K562 (cell line): ENCODE measurements at regions not wholly inside any gene's neighbourhood (a gene's known extent, or its start where the extent isn't known, plus 50 kb on each side); places are given as distances from the start of the nearest gene placed in this dataset.

ENCODE experiments used
- ATAC-seq: fragments of 200-7000 bp; cut with Tn5 transposase; 3 replicates; pipeline ENCODE4 v1.9.1; 2020; ENCODE audit warnings: moderate library complexity
- BruUV-seq: library from RNA; stranded (reverse); fragments of 400-500 nt; replicated peaks from 2 replicates; lab custom pipeline; 2021; lab: Mats Ljungman, UMichigan
- CTCF ChIA-PET: fragments of 300-600 bp; formaldehyde crosslinking; extraction: SDS; loops from one replicate; lab custom pipeline; 2021; ENCODE audit warnings: low intra/inter-chr PET ratio; lab: Yijun Ruan, JAX
- POLR2A ChIA-PET: fragments of 300-600, 350-650 bp; sonication (Branson Sonifier 250); formaldehyde crosslinking; extraction: SDS; loops from one replicate; lab custom pipeline; 2021; ENCODE audit warnings: antibody characterized with exemption, inconsistent platforms; lab: Yijun Ruan, JAX
- DNase-seq, 4 experiments: peaks; one replicate each; pipeline versions ENCODE4 v3.0.0 to v3.0.0-alpha.2; 2011 to 2018; ENCODE audit warnings: low spot score in 3 of 4, mixed read lengths in 3 of 4; ENCODE audit errors: extremely low read depth in 1 of 4
- FAIRE-seq: peaks from 2 replicates; lab custom pipeline; 2011; peaks lifted over from hg19 to GRCh38; lab: Jason Lieb, UNC
- H2AFZ ChIP-seq: 2 replicates; pipeline ENCODE4 v1.6.0; 2011; ENCODE audit warnings: low read depth, low read length, control low read depth, inconsistent platforms
- H3K27ac ChIP-seq: fragments of 200-600 bp; 3 replicates; pipeline ENCODE4 v1.8.0; 2011; ENCODE audit warnings: low read depth, mild to moderate bottlenecking, control low read depth, inconsistent platforms, low read length, moderate library complexity, mixed read lengths; ENCODE audit errors: extremely low read depth
- H3K27me3 ChIP-seq, 2 experiments: fragments of 300-600 bp in 1 of 2; 2 replicates in 1 of 2; 3 replicates in 1 of 2; pipeline versions ENCODE4 v1.6.0 to v1.8.0; 2011; ENCODE audit warnings: inconsistent platforms in 2 of 2, low read length in 2 of 2, mild to moderate bottlenecking in 1 of 2, mixed read lengths in 1 of 2, moderate library complexity in 1 of 2; ENCODE audit not compliant: control insufficient read depth in 2 of 2, insufficient read depth in 2 of 2
- H3K36me3 ChIP-seq: fragments of 300-600 bp; 3 replicates; pipeline ENCODE4 v1.8.0; 2011; ENCODE audit warnings: mild to moderate bottlenecking, low read length, inconsistent platforms; ENCODE audit not compliant: control insufficient read depth, insufficient read depth
- H3K4me1 ChIP-seq, 2 experiments: fragments of 200-600 bp in 1 of 2; replicated peaks in 1 of 2; 2 replicates in 1 of 2; 3 replicates in 1 of 2; pipeline versions ENCODE4 v1.5.1 to v1.8.0; 2011; ENCODE audit warnings: inconsistent platforms in 2 of 2, low read length in 2 of 2, mild to moderate bottlenecking in 1 of 2, mixed read lengths in 1 of 2, moderate library complexity in 1 of 2; ENCODE audit not compliant: control insufficient read depth in 2 of 2, insufficient read depth in 2 of 2
- H3K4me2 ChIP-seq: 2 replicates; pipeline ENCODE4 v1.6.1; 2011; ENCODE audit warnings: low read length, control low read depth, inconsistent platforms, mixed read lengths; ENCODE audit not compliant: insufficient read depth
- H3K4me3 ChIP-seq: fragments of 200-600 bp; sonication (generic), shearing (Covaris generic); 2 replicates; pipeline ENCODE4 v1.5.1; 2016; ENCODE audit warnings: control low read depth, inconsistent platforms
- H3K79me2 ChIP-seq: fragments of 200-600 bp; 3 replicates; pipeline ENCODE4 v1.8.0; 2011; ENCODE audit warnings: low read length, inconsistent platforms; ENCODE audit not compliant: control insufficient read depth, insufficient read depth
- H3K9ac ChIP-seq, 2 experiments: 2 replicates each; pipeline versions ENCODE4 v1.6.0 to v1.6.1; 2011; ENCODE audit warnings: low read depth in 2 of 2, low read length in 2 of 2, control low read depth in 1 of 2, inconsistent platforms in 1 of 2, mild to moderate bottlenecking in 1 of 2, mixed read lengths in 1 of 2; ENCODE audit not compliant: insufficient read depth in 1 of 2
- H3K9me1 ChIP-seq: one replicate; pipeline ENCODE4 v1.6.0; 2011; ENCODE audit warnings: inconsistent platforms, mild to moderate bottlenecking, low read length, moderate library complexity; ENCODE audit not compliant: control insufficient read depth, insufficient read depth
- H3K9me3 ChIP-seq: replicated peaks from 2 replicates; pipeline ENCODE4 v1.5.1; 2011; ENCODE audit warnings: low read depth, low read length, inconsistent platforms; ENCODE audit not compliant: control insufficient read depth, insufficient read depth
- H4K20me1 ChIP-seq: replicated peaks from 2 replicates; pipeline ENCODE4 v1.6.1; 2011; ENCODE audit warnings: low read length, inconsistent platforms, mixed read lengths; ENCODE audit not compliant: control insufficient read depth, insufficient read depth
- ARHGAP35 ChIP-seq: fragments of 450-650 bp; IDR thresholded peaks from 2 replicates; pipeline ENCODE4 v1.6.1; 2018; ENCODE audit not compliant: partially characterized antibody
- CHD2 ChIP-seq: IDR thresholded peaks from 2 replicates; pipeline ENCODE4 v1.6.1; 2011; ENCODE audit warnings: low read depth, low read length
- GTF2A2 ChIP-seq: IDR thresholded peaks from 2 replicates; pipeline ENCODE4 v1.6.1; 2016; ENCODE audit warnings: mild to moderate bottlenecking, missing genetic modification characterization, missing compliant biosample characterization
- HDAC8 ChIP-seq: fragments of 450-650 bp; IDR thresholded peaks from 2 replicates; pipeline ENCODE4 v1.6.1; 2016; ENCODE audit warnings: mild to moderate bottlenecking, missing genetic modification characterization, moderate library complexity, missing compliant biosample characterization
- HMG20B ChIP-seq: fragments of 250-450 bp; sonication (Bioruptor Pico); IDR thresholded peaks from 2 replicates; pipeline ENCODE4 v1.5.0; 2021; ENCODE audit warnings: mild to moderate bottlenecking
- NONO ChIP-seq, 2 experiments: fragments of 200-400 bp in 1 of 2; fragments of 450-650 bp in 1 of 2; formaldehyde crosslinking in 1 of 2; IDR thresholded peaks; 2 replicates each; pipeline ENCODE4 v1.6.1; 2017; ENCODE audit warnings: low read depth in 2 of 2, mild to moderate bottlenecking in 2 of 2, moderate library complexity in 2 of 2, low read length in 1 of 2
- TAF7 ChIP-seq: fragments of 450-650 bp; IDR thresholded peaks from 2 replicates; pipeline ENCODE4 v1.6.1; 2016; ENCODE audit warnings: missing genetic modification characterization, missing compliant biosample characterization
- ZC3H11A ChIP-seq: IDR thresholded peaks from 2 replicates; pipeline ENCODE4 v1.6.1; 2012; ENCODE audit warnings: low read depth, low read length, improper control_type of control experiment
- ZFP30 ChIP-seq: fragments of 250-450 bp; sonication (Bioruptor Pico); IDR thresholded peaks from 2 replicates; pipeline ENCODE4 v1.8.0; 2022; ENCODE audit warnings: moderate library complexity, mild to moderate bottlenecking, inconsistent platforms, borderline replicate concordance
- ZNF174 ChIP-seq: fragments of 250-450 bp; sonication (Bioruptor Pico); IDR thresholded peaks from 2 replicates; pipeline ENCODE4 v1.4.0; 2020; ENCODE audit warnings: mild to moderate bottlenecking
- ZNF197 ChIP-seq: fragments of 200-800 bp; sonication (Bioruptor generic); IDR thresholded peaks from 2 replicates; pipeline ENCODE4 v1.6.1; 2016; ENCODE audit warnings: low read depth, missing genetic modification characterization, missing compliant biosample characterization
- WGBS: fragments of 100-300 bp; shearing (Covaris generic); methylation state at CpG from one replicate; pipeline ENCODE4 v1.1.6; 2016; ENCODE audit warnings: low coverage, mixed read lengths; ENCODE audit not compliant: insufficient coverage; ENCODE audit errors: missing lambda C conversion rate; 5-methylcytosine and 5-hydroxymethylcytosine counted together
- in situ Hi-C: fragments of 300-500 bp; cut with MboI; formaldehyde crosslinking; loops from 4 replicates; pipeline ENCODE4 v1.15.0; 2018; ENCODE audit warnings: inconsistent platforms, mixed read lengths
- intact Hi-C: fragments of 100-400 bp; cut with micrococcal nuclease; formaldehyde crosslinking; loops from 2 replicates; pipeline ENCODE4 v1.14.2; 2022
- TF ChIP-seq, protein P1 (sequence below): sonication (generic); IDR thresholded peaks from 2 replicates; pipeline ENCODE4 v1.6.1; 2016
- TF ChIP-seq, protein P2 (sequence below): sonication (generic); formaldehyde crosslinking; IDR thresholded peaks from 2 replicates; pipeline ENCODE4 v1.8.0; 2022; ENCODE audit warnings: mild to moderate bottlenecking, missing genetic modification reagents, borderline replicate concordance
- TF ChIP-seq, protein P3 (sequence below): fragments of 200-800 bp; sonication (Bioruptor generic); IDR thresholded peaks from 2 replicates; pipeline ENCODE4 v1.6.1; 2016; ENCODE audit warnings: missing genetic modification characterization, missing compliant biosample characterization

DNA sequence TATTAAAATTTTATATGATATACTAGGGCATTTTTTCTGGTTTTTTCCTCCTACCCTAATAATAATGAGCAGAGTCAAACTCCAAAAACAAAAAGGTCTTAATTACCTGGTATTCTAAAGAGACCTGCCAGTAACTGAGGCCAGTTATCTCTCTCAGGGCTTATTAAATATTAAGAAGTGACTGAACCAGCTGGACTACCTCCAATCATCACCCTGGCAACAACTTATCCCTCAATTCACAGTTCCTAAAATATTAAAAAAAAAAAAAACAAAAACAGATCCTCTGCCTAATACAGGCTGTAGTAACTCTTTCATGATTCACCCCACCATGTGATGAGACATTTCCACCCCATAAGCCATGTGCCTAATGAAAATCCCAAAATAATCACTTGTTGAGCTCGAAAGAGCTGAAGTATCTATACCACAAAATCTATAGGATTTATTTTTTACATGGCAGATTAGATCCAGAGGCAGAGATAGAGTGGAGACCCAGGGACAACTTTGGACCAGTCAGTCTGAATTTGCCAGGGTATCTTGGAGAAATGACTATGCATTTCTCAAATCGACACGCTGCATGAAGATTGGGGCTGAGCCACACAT lies 698.0 kb downstream of the FAT4 start:
- H4K20me1 ChIP-seq, result no peaks in the 10 kb centered on the region
- in situ Hi-C loops (no loop called here), intact Hi-C loops (no loop called here)
- H3K36me3 ChIP-seq, result no peaks in the 10 kb centered on the region
- no peak overlapping the region for H3K27ac ChIP-seq
- H3K9me3 ChIP-seq, result no peaks in the 10 kb centered on the region
- CTCF ChIA-PET, result no interaction called here
- no TSS peak for BruUV-seq
- FAIRE-seq, result no peak
- H3K4me2 ChIP-seq, result no peak overlapping the region
- H3K9me1 ChIP-seq, result no peaks in the 10 kb centered on the region
- ATAC-seq, result no peak
- no peaks in the 10 kb centered on the region for H3K4me1 ChIP-seq
- H3K79me2 ChIP-seq, result no peaks in the 10 kb centered on the region
- POLR2A ChIA-PET, result no interaction called here
- no peaks in the 10 kb centered on the region for H3K27me3 ChIP-seq
- H3K4me3 ChIP-seq, result no peak overlapping the region
- DNase-seq, result no peak
- H3K9ac ChIP-seq, result no peak overlapping the region
- H2AFZ ChIP-seq, result no peak overlapping the region
- 3% methylated on average over 3 of the region's 3 CpGs for WGBS
- TF ChIP-seq, protein P1, sequence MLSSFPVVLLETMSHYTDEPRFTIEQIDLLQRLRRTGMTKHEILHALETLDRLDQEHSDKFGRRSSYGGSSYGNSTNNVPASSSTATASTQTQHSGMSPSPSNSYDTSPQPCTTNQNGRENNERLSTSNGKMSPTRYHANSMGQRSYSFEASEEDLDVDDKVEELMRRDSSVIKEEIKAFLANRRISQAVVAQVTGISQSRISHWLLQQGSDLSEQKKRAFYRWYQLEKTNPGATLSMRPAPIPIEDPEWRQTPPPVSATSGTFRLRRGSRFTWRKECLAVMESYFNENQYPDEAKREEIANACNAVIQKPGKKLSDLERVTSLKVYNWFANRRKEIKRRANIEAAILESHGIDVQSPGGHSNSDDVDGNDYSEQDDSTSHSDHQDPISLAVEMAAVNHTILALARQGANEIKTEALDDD, result no peak
- TF ChIP-seq GTF2A2 (tag) (no peak), TAF7 (no peak), HMG20B (CRISPR knock-in tag) (no peak), ARHGAP35 (no peak), ZFP30 (CRISPR knock-in tag) (no peak), NONO (IDR thresholded peaks at IDR 0.05; ENCODE audit: low read depth in 2 of 2, low read length in 1 of 2) (no peak), ZC3H11A (no peak), ZNF197 (CRISPR knock-in tag) (no peak), CHD2 (no peak), ZNF174 (CRISPR knock-in tag) (no peak), HDAC8 (tag) (no peak)
- TF ChIP-seq, protein P2, sequence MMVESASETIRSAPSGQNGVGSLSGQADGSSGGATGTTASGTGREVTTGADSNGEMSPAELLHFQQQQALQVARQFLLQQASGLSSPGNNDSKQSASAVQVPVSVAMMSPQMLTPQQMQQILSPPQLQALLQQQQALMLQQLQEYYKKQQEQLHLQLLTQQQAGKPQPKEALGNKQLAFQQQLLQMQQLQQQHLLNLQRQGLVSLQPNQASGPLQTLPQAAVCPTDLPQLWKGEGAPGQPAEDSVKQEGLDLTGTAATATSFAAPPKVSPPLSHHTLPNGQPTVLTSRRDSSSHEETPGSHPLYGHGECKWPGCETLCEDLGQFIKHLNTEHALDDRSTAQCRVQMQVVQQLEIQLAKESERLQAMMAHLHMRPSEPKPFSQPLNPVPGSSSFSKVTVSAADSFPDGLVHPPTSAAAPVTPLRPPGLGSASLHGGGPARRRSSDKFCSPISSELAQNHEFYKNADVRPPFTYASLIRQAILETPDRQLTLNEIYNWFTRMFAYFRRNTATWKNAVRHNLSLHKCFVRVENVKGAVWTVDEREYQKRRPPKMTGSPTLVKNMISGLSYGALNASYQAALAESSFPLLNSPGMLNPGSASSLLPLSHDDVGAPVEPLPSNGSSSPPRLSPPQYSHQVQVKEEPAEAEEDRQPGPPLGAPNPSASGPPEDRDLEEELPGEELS, result no peak
- TF ChIP-seq, protein P3, sequence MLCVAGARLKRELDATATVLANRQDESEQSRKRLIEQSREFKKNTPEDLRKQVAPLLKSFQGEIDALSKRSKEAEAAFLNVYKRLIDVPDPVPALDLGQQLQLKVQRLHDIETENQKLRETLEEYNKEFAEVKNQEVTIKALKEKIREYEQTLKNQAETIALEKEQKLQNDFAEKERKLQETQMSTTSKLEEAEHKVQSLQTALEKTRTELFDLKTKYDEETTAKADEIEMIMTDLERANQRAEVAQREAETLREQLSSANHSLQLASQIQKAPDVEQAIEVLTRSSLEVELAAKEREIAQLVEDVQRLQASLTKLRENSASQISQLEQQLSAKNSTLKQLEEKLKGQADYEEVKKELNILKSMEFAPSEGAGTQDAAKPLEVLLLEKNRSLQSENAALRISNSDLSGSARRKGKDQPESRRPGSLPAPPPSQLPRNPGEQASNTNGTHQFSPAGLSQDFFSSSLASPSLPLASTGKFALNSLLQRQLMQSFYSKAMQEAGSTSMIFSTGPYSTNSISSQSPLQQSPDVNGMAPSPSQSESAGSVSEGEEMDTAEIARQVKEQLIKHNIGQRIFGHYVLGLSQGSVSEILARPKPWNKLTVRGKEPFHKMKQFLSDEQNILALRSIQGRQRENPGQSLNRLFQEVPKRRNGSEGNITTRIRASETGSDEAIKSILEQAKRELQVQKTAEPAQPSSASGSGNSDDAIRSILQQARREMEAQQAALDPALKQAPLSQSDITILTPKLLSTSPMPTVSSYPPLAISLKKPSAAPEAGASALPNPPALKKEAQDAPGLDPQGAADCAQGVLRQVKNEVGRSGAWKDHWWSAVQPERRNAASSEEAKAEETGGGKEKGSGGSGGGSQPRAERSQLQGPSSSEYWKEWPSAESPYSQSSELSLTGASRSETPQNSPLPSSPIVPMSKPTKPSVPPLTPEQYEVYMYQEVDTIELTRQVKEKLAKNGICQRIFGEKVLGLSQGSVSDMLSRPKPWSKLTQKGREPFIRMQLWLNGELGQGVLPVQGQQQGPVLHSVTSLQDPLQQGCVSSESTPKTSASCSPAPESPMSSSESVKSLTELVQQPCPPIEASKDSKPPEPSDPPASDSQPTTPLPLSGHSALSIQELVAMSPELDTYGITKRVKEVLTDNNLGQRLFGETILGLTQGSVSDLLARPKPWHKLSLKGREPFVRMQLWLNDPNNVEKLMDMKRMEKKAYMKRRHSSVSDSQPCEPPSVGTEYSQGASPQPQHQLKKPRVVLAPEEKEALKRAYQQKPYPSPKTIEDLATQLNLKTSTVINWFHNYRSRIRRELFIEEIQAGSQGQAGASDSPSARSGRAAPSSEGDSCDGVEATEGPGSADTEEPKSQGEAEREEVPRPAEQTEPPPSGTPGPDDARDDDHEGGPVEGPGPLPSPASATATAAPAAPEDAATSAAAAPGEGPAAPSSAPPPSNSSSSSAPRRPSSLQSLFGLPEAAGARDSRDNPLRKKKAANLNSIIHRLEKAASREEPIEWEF (CRISPR knock-in tag), result no peak
